Panc1 (cell line): ENCODE measurements at regions not wholly inside any gene's neighbourhood (a gene's known extent, or its start where the extent isn't known, plus 50 kb on each side); places are given as distances from the start of the nearest gene placed in this dataset.

Experiments
- ATAC-seq: fragments of 200-7000 bp; cut with Tn5 transposase; 2 replicates; pipeline ENCODE4 v1.9.1; 2020; ENCODE audit warnings: mild to moderate bottlenecking, moderate library complexity
- BruUV-seq: library from RNA; stranded (reverse); fragments of 400-500 nt; replicated peaks from 2 replicates; lab custom pipeline; 2021; lab: Mats Ljungman, UMichigan
- CTCF ChIA-PET: fragments of 300-600 bp; sonication (Branson Sonifier 250); formaldehyde crosslinking; loops from one replicate; lab custom pipeline; 2022; ENCODE audit warnings: antibody characterized with exemption; lab: Charles Lee
- POLR2A ChIA-PET: fragments of 300-600 bp; sonication (Branson Sonifier 250); formaldehyde crosslinking; loops from one replicate; lab custom pipeline; 2022; ENCODE audit warnings: antibody characterized with exemption; lab: Charles Lee
- DNase-seq: peaks from one replicate; pipeline ENCODE4 v3.0.0-alpha.2; 2010; ENCODE audit warnings: low read depth, low spot score
- H3K27ac ChIP-seq: 2 replicates; pipeline ENCODE4 v1.5.1; 2011; ENCODE audit warnings: mild to moderate bottlenecking, low read length, inconsistent platforms
- H3K27me3 ChIP-seq: fragments of 200-500 bp; sonication (Bioruptor generic); 2 replicates; pipeline ENCODE4 v1.6.0; 2014; ENCODE audit warnings: low read length, inconsistent platforms; ENCODE audit not compliant: control insufficient read depth, insufficient read depth
- H3K36me3 ChIP-seq: fragments of 200-500 bp; sonication (Bioruptor generic); 2 replicates; pipeline ENCODE4 v1.5.1; 2014; ENCODE audit warnings: inconsistent platforms, mild to moderate bottlenecking, low read length, moderate library complexity; ENCODE audit not compliant: control insufficient read depth, insufficient read depth
- H3K4me1 ChIP-seq: 2 replicates; pipeline ENCODE4 v1.5.1; 2011; ENCODE audit warnings: inconsistent platforms, mild to moderate bottlenecking, low read length, moderate library complexity; ENCODE audit not compliant: control insufficient read depth, insufficient read depth
- H3K4me3 ChIP-seq, 2 experiments: 2 replicates each; pipeline ENCODE4 v1.5.1; 2011 to 2012; ENCODE audit warnings: low read depth in 2 of 2, low read length in 2 of 2, mild to moderate bottlenecking in 2 of 2, inconsistent platforms in 1 of 2, moderate library complexity in 1 of 2
- H3K9me3 ChIP-seq: fragments of 200-500 bp; sonication (Bioruptor generic); 2 replicates; pipeline ENCODE4 v1.5.1; 2014; ENCODE audit warnings: low read depth, mild to moderate bottlenecking, inconsistent platforms, low read length, moderate library complexity; ENCODE audit not compliant: control insufficient read depth, insufficient read depth
- POLR2AphosphoS5 ChIP-seq: IDR thresholded peaks from 2 replicates; pipeline ENCODE4 v1.6.1; 2012; ENCODE audit warnings: mild to moderate bottlenecking, low read depth, low read length, moderate library complexity
- REST ChIP-seq, 2 experiments: IDR thresholded peaks; 2 replicates each; pipeline ENCODE4 v1.6.1; 2011 to 2012; ENCODE audit warnings: low read depth in 2 of 2, control low read depth in 1 of 2, low read length in 1 of 2, mild to moderate bottlenecking in 1 of 2, moderate library complexity in 1 of 2; ENCODE audit not compliant: insufficient read depth in 1 of 2
- SIN3A ChIP-seq: IDR thresholded peaks from 2 replicates; pipeline ENCODE4 v1.6.1; 2012; ENCODE audit warnings: low read depth, mild to moderate bottlenecking, low read length, moderate library complexity, borderline replicate concordance; ENCODE audit not compliant: insufficient read depth
- TCF7L2 ChIP-seq: IDR thresholded peaks from 2 replicates; pipeline ENCODE4 v1.6.1; 2011; ENCODE audit warnings: mild to moderate bottlenecking, low read depth, low read length, inconsistent platforms
- in situ Hi-C: cut with HindIII; loops from 2 replicates; pipeline ENCODE4 v1.10.0; 2016; ENCODE audit warnings: low sequenced_read_pairs, low pct_unique_long_range_greater_than_20kb
- intact Hi-C: fragments of 100-400 bp; cut with micrococcal nuclease; formaldehyde crosslinking; loops from one replicate; pipeline ENCODE4 v1.10.0; 2022; ENCODE audit not compliant: unreplicated experiment
- TF ChIP-seq, protein P1 (sequence below): fragments of 450-650 bp; IDR thresholded peaks from 2 replicates; pipeline ENCODE4 v1.5.1; 2017; ENCODE audit warnings: mild to moderate bottlenecking

DNA sequence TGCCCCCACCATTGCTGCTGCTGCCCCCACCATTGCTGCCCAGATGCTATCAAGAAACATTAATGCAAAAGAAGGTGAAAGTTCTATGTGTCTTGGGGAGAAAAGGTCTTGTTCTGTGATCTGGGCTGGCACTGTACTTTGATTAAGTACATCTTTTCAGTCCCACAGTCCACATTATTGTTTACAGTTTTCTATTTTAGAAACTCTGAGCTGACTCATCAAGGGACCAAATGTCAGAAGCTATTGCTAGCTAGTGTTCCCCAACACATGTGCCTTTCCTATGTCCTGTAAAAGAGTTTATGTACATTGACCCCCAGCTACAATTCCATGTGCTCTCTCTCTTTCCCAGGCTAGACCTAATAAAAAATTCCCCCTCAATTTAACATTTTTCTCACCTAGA is 264.7 kb upstream of the NECTIN3 start:
- DNase-seq (no peak), ATAC-seq (no peak)
- ChIA-PET POLR2A (no interaction called here), CTCF (no interaction called here)
- 0 out of 2 replicates have a peak, but pooled peaks cover 3% of the 10 kb centered on the region for H3K9me3 ChIP-seq
- H3K36me3 ChIP-seq = no peaks in the 10 kb centered on the region
- intact Hi-C loops (no loop called here), in situ Hi-C loops (no loop called here)
- no peak overlapping the region for H3K27ac ChIP-seq
- no TSS peak for BruUV-seq
- no peak overlapping the region for H3K4me3 ChIP-seq
- H3K27me3 ChIP-seq = no peaks in the 10 kb centered on the region
- TF ChIP-seq TCF7L2 (no peak), POLR2AphosphoS5 (no peak), SIN3A (no peak), REST (IDR thresholded peaks at IDR 0.05; ENCODE audit: insufficient read depth in 1 of 2, low read depth in 2 of 2, low read length in 1 of 2) (no peak)
- TF ChIP-seq, protein P1, sequence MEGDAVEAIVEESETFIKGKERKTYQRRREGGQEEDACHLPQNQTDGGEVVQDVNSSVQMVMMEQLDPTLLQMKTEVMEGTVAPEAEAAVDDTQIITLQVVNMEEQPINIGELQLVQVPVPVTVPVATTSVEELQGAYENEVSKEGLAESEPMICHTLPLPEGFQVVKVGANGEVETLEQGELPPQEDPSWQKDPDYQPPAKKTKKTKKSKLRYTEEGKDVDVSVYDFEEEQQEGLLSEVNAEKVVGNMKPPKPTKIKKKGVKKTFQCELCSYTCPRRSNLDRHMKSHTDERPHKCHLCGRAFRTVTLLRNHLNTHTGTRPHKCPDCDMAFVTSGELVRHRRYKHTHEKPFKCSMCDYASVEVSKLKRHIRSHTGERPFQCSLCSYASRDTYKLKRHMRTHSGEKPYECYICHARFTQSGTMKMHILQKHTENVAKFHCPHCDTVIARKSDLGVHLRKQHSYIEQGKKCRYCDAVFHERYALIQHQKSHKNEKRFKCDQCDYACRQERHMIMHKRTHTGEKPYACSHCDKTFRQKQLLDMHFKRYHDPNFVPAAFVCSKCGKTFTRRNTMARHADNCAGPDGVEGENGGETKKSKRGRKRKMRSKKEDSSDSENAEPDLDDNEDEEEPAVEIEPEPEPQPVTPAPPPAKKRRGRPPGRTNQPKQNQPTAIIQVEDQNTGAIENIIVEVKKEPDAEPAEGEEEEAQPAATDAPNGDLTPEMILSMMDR = no peak
- no peaks in the 10 kb centered on the region for H3K4me1 ChIP-seq

GRCh38 chr3:110808630-110809029 is 263.0 kb upstream of the NECTIN3 start:
- Histone ChIP-seq H3K36me3 (no peaks in the 10 kb centered on the region), H3K9me3 (0 out of 2 replicates have a peak, but pooled peaks cover 3% of the 10 kb centered on the region), H3K27me3 (no peaks in the 10 kb centered on the region), H3K4me1 (no peaks in the 10 kb centered on the region), H3K27ac (no peak overlapping the region), H3K4me3 (no peak overlapping the region)
- DNase-seq (no peak), ATAC-seq (no peak)
- no TSS peak for BruUV-seq
- ChIA-PET POLR2A (no interaction called here), CTCF (no interaction called here)
- intact Hi-C loops = no loop called here
- in situ Hi-C loops = no loop called here
- no peak for TF ChIP-seq REST (IDR thresholded peaks at IDR 0.05; ENCODE audit: insufficient read depth in 1 of 2, low read depth in 2 of 2, low read length in 1 of 2)
- TF ChIP-seq POLR2AphosphoS5 = no peak
- TF ChIP-seq SIN3A = no peak
- TF ChIP-seq, protein P1 = no peak
- TF ChIP-seq TCF7L2 = no peak
